ENCODE measurements at regions not wholly inside any gene's neighbourhood (a gene's known extent, or its start where the extent isn't known, plus 50 kb on each side); places are given as distances from the start of the nearest gene placed in this dataset.
A peak's percentile ranks its signal among the peaks of the same experiment; 100 is the strongest.

DNA sequence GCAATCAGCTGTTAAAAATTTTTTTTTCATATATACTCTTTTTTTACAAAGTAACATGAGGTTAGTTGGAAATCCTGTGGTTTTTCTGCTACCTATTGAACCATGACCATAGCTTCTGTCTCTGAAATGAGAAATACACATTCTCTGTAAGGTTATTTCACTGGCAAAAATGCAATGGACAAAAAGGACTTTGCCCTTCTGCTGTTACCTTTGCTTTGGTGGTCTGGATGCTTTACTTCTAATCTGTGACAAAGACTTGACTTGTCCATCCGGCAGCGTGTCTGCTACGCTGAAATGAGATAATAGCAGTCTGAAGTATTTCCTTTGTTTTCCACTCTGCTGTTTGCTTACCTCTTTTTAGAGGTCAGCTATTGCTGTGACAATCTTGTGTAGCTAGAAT, 412.8 kb downstream of the SLITRK6 start:
- DNase-seq (ENCODE audit: low spot score): peak; percentile 17

DNA sequence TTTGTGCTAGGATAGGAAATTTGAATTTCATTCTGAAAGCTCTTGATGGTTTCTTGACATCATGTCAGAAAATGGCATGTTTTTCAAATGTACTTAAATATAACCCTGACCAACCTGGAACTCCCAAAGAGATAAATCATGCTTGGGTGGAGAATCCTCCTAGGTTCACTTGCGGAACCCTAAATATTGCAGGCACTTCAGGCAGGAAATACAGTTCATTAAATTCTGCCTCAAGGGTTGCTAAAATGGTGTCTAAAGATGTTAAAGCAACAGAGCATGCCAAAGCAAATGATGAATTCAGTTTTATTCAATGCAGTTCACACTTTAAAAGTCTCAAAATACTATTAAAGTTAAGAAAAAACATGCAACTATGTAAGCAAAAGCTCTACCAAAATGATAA, 415.9 kb downstream of the SLITRK6 start:
- DNase-seq (ENCODE audit: low spot score): no peak

DNA sequence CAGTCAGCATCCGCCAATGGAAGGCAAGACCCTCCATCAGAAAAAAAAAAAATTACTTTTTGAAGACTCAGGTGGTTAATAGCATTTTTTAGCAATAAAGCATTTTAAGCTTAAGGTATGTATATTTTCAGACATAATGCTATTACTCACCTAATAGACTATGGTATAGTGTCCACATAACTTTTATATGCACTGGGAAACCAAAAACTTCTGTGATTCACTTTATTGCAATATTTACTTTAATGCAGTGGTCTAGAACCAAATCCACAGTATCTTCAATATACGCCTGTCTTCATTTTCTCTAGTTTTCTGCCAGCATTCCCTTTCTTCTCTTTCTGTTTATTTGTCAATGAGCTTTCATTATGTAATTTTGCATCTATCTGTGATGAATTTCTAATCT, 418.1 kb downstream of the SLITRK6 start:
- DNase-seq (ENCODE audit: low spot score): no peak

DNA sequence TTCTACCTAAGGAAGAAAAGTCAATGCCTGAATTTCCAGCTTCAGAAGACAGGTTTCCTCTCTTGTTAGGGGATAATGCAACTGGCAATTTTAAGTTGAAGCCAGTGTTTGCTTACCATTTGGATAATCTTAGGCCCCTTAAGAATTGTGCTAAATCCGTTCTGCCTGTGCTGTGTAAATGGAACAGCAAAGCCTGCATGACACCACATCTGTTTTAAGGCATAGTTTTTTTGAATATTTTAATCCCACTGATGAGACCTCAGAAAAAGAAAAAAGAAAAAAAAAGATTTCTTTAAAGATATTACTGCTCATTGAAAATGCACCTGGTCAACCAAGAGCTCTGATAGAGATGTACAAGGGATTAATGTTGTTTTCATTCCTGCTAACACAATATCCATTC, 419.2 kb downstream of the SLITRK6 start:
- DNase-seq (ENCODE audit: low spot score): no peak

DNA sequence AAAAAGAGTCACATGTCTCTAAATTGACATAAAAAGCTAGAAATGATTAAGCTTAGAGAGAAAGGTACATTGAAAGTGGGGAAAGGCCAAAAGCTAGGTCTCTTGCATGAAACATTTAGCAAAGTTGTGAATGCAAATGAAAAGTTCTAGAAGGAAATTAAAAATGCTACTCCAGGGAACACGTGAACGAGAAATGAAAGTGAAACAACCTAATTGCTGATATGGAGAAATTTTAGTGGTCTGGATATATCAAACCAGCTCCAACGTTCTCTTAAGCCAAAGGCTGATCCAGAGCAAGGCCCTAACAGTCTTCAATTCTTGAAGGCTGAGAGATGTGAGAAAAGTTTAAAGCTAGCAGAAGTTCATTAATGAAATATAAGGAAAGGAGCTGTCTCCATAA, 419.8 kb downstream of the SLITRK6 start:
- DNase-seq (ENCODE audit: low spot score): no peak

DNA sequence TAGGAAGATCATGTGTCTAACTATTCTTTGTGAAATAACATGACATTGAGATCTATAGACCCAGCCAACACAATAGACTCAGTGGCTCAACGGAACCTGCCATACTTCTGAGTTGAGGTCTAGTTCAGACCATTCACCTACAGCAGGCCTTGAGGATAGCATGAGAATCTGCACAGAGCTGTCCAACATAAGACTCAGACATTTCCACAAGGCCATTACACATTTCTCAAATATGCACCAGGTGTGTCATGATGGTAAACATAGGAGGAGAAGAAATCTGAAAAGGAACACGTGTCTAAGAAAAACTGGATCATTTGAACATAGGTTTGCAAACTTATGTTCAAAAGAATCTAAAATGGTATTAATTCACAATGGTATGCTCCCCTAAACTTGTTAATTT, 421.4 kb downstream of the SLITRK6 start:
- no peak for DNase-seq (ENCODE audit: low spot score)

GRCh38 chr13:85373322-85373721, 425.9 kb downstream of the SLITRK6 start:
- DNase-seq (ENCODE audit: low spot score): no peak

- DNase-seq (ENCODE audit: low spot score): no peak
Observed at GRCh38 chr13:85371254-85371653, 428.0 kb downstream of the SLITRK6 start.

GRCh38 chr13:85368686-85369085, 430.5 kb downstream of the SLITRK6 start:
- DNase-seq (ENCODE audit: low spot score): no peak

GRCh38 chr13:85367887-85368286, 431.3 kb downstream of the SLITRK6 start:
- no peak for DNase-seq (ENCODE audit: low spot score)

DNA sequence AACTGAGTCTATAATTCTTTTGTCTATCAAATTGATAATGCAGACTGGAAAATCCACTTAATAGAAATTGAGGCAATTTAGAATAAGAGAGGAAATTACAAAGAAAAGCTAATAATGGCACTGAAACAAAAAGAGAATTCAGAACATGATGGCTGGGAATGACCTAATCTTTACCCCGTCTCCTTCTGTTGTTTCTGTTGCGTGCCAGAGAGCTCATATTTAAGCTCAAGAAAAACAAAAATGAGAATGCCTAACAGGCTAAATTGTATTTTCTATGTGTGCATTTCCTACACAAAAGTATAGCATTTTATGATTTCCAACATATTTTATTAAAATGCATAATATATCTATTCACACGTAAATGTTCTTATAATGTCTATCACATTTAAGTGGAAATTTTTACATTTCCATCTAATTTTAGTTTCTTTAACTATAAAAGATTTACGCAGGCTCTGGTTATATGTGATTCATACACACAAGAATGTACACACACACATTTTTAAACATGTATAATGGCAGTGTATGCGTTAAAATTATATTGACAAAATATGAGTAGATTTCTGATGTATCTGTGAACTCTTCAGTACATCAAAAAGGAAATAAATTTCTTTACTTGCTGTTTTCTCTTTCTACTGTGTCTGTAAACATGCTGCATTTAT, 432.3 kb downstream of the SLITRK6 start:
- no peak for DNase-seq (ENCODE audit: low spot score)

GRCh38 chr13:85363504-85363903, 435.7 kb downstream of the SLITRK6 start:
- no peak for DNase-seq (ENCODE audit: low spot score)

- no peak for DNase-seq (ENCODE audit: low spot score)
Observed at GRCh38 chr13:85362980-85363379, 436.2 kb downstream of the SLITRK6 start.

GRCh38 chr13:85347251-85347650, 452.0 kb downstream of the SLITRK6 start:
- DNase-seq (ENCODE audit: low spot score): no peak

- no peak for DNase-seq (ENCODE audit: low spot score)
Observed at GRCh38 chr13:85334187-85334586, 465.0 kb downstream of the SLITRK6 start.

DNA sequence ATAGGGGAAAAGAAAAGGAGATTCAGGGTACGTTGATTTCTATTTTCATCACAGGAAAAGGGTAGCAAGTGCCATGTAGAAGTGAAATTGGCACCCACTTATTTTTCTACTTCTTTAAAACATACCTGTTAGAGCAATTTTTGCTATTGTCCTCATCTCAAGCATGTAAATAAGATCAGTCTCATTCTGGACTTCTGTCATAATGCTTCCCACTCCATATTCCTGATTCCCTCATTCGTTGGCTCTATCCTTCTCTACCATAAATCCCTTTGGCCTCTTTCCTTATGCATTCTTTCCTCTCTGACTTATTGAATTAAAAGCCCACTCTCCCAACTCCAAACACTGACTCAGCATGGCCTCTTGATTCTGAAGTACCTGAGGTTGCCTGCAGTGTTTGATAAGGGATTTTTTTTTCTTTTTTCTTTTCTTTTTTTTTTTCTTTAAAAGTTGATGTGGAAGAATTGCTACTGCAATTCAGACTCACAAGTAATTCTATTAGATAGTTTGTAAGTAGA, 465.7 kb downstream of the SLITRK6 start:
- no peak for DNase-seq (ENCODE audit: low spot score)

DNA sequence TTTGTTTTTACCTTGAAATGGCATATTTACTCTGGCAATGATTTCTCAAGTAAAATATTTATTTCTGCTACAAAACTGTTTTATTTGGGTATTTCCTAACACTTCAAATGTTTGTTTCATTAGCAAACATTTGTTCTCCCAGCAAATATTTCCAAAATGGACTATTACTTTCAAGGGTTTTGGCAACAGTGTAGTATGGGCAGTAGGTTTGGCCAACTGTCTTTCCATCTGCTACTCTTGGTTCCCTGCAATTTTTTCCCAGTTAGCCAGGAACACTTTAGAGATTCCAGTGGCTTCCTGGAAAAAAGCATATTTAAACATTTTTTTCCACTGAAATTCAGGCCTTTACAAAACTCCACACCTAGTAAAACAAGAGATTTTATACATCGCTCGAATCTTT, 466.6 kb downstream of the SLITRK6 start:
- no peak for DNase-seq (ENCODE audit: low spot score)

DNA sequence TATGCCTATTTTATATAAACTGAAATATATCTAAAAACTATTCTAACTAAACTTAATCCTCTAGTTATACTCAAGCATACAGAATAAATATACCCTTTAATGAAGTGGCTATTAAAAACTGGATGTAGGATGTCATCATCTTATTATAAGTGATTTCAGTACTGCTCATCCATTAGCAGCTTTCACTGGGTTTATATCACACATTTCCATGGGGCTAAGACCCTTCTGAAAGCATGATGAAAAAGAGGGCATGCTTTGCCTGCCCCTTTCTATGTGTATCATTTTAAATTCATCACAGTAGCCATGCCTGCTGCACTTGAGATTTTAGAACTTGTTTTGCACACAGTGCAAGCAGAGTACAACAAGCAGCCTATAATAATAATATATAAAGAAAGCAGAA, 477.5 kb downstream of the SLITRK6 start:
- DNase-seq (ENCODE audit: low spot score): no peak

DNA sequence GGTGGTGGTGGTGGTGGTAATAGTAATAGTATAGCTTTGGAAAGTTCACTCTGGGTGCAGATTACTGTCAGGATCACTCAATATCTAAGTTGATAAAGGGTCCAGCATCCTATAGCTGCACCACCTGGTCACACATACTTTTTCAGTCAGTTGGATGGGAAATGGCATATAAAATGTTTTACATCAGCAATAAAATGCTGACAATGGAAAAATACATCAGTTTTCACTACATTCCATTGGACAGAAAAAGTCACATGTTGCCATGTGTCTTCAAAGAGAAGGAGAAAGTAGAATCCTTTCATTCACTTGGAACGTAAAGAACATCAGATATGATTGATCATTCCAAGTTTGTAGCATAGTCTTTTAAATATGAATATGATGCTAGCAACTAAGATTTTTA, 481.4 kb downstream of the SLITRK6 start:
- no peak for DNase-seq (ENCODE audit: low spot score)

- DNase-seq (ENCODE audit: low spot score): no peak
Observed at GRCh38 chr13:85316506-85317025, 482.7 kb downstream of the SLITRK6 start.

GRCh38 chr13:85314686-85315085, 484.5 kb downstream of the SLITRK6 start:
- no peak for DNase-seq (ENCODE audit: low spot score)

DNA sequence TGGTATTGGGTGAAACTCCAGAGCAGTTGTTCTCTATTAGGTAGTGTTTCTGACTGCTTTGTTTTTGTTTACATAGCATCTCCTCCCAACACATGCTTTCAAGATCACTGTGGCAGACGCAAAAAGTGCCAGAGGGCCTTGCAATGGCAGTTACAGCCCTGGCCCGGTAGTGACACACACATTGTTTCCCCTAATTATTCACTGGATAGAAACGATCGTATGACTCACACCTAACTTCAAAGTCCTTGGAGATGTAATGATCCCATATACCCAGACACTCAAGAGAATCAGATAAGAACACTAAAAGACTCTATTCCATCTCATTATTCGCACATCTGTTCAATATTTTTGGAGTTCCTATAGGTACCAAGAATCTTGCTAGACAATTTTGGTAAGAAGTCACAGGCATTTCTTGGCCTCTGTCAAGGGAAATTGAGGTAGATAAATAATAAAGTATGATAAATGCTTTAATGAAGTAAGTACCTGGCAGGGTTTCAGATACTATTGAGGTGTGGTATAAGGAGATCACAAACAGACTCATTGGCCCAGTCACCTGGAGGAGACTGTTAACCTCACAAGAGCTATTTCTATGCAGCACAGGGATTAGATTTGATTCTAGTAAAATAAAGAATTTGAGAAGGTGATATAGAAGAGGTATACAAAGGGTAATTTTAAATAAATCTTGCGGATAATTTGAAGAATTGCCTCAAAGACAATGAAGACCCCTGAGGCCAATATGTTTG, 485.3 kb downstream of the SLITRK6 start:
- DNase-seq (ENCODE audit: low spot score): peak; percentile 25

- DNase-seq (ENCODE audit: low spot score): peak; percentile 85
Observed at GRCh38 chr13:85312071-85312470, 487.1 kb downstream of the SLITRK6 start.

Data from SK-N-DZ (cell line).